22Rv1 (cell line): ENCODE measurements at regions not wholly inside any gene's neighbourhood (a gene's known extent, or its start where the extent isn't known, plus 50 kb on each side); places are given as distances from the start of the nearest gene placed in this dataset.

Experiments
- ZFX ChIP-seq: fragments of 450-650 bp; IDR thresholded peaks from 2 replicates; pipeline ENCODE4 v1.6.1; 2017; ENCODE audit warnings: antibody characterized with exemption, borderline replicate concordance
- TF ChIP-seq, protein P1 (sequence below): fragments of 450-650 bp; IDR thresholded peaks from 2 replicates; pipeline ENCODE4 v1.5.1; 2017; ENCODE audit warnings: mild to moderate bottlenecking

GRCh38 chr16:82382521-82382920 is 212.5 kb upstream of the MPHOSPH6 start:
- TF ChIP-seq, protein P1, sequence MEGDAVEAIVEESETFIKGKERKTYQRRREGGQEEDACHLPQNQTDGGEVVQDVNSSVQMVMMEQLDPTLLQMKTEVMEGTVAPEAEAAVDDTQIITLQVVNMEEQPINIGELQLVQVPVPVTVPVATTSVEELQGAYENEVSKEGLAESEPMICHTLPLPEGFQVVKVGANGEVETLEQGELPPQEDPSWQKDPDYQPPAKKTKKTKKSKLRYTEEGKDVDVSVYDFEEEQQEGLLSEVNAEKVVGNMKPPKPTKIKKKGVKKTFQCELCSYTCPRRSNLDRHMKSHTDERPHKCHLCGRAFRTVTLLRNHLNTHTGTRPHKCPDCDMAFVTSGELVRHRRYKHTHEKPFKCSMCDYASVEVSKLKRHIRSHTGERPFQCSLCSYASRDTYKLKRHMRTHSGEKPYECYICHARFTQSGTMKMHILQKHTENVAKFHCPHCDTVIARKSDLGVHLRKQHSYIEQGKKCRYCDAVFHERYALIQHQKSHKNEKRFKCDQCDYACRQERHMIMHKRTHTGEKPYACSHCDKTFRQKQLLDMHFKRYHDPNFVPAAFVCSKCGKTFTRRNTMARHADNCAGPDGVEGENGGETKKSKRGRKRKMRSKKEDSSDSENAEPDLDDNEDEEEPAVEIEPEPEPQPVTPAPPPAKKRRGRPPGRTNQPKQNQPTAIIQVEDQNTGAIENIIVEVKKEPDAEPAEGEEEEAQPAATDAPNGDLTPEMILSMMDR = no peak
- no peak for TF ChIP-seq ZFX
